ENCODE measurements at regions not wholly inside any gene's neighbourhood (a gene's known extent, or its start where the extent isn't known, plus 50 kb on each side); places are given as distances from the start of the nearest gene placed in this dataset.
"Not testable (repeated sequence)": the region's sequence is repeated elsewhere in the genome, so short reads cannot be mapped to it uniquely, and the experiment has no call there.

- in situ Hi-C loops (cut with MboI; ENCODE audit: low pct_unique_long_range_greater_than_20kb, low sequenced_read_pairs): no loop called here
- no peak for DNase-seq
Observed at GRCh38 chr6:155895641-155896040, 440.0 kb upstream of the NOX3 start.

DNA sequence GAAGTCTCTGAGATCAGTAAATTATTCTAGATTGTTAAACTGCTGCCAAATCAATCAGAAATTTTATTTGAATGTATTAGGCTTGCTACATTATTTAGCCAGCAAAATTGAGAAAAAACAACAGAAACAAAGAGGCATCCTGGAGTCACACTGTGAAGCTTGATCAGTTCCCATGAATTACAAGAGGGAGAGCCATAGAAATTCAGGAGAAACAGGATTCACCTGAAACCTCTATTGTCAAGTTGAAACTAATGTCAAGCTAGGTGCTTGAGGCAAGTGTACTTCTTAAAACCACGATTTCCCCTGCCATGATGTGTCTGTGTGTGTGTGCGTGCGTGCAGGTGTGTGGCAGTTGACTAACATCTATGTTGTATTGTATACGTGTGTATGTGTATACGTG lies 439.1 kb upstream of the NOX3 start:
- in situ Hi-C loops (cut with MboI; ENCODE audit: low pct_unique_long_range_greater_than_20kb, low sequenced_read_pairs): no loop called here
- no peak for DNase-seq

DNA sequence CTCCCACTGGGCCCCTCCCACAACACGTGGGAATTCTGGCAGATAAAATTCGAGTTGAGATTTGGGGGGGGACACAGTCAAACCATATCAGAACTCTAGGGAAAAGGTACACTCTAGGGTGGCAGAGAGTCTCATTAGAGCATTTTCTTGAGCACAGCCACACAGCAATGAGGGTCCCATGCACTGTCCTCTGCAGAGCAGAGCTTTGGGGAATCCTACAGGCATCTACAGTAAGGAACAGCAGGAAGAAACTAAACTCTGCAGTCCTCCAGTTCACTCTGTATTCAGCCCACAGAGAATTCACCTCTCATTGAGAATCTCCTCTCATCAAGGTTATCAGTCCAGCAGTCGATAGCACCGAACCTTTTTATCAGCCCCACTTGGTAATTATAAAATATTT lies 438.6 kb upstream of the NOX3 start:
- in situ Hi-C loops (cut with MboI; ENCODE audit: low pct_unique_long_range_greater_than_20kb, low sequenced_read_pairs): no loop called here

DNA sequence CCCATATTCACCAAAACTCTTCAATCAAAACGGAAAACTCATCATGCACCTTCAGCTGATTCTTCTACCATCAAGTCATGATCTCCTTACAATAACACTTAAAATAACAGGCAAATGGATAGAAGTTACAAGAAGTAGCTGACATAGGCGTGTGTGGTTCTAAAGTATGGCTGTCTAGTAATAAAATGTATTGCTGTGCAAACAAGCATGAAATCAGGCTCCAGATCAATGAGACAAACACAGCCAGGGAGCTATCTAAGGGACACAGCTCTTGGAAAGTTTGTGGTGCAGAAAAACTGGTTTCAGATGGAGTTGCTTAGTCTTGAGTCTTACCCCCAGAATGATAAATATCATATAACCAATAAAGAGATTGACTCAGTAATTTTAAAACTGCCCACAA lies 434.8 kb upstream of the NOX3 start:
- no peak for DNase-seq
- in situ Hi-C loops (cut with MboI; ENCODE audit: low pct_unique_long_range_greater_than_20kb, low sequenced_read_pairs): no loop called here

More for the DNA sequence above, 438.6 kb upstream of the NOX3 start:
- no peak for DNase-seq

DNA sequence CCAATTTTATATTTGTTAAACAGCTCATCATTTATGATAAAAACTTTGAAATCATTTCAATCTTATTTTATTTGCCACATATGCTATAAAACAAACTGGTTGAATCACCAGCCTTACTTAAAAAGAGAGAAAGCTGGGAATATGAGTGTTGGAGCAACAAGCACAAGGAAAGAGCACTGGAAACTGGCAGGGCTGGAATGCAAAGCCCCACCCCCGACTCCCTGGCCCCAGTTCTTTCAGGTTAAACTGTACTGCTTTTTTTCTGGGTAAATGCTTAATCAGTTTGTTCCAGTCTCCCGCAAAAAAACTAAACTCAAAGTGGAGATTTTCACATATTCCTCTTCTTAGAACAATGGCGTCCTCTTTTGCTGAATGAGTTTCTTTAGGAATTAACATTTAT lies 433.8 kb upstream of the NOX3 start:
- in situ Hi-C loops (cut with MboI; ENCODE audit: low pct_unique_long_range_greater_than_20kb, low sequenced_read_pairs): no loop called here
- DNase-seq: no peak

DNA sequence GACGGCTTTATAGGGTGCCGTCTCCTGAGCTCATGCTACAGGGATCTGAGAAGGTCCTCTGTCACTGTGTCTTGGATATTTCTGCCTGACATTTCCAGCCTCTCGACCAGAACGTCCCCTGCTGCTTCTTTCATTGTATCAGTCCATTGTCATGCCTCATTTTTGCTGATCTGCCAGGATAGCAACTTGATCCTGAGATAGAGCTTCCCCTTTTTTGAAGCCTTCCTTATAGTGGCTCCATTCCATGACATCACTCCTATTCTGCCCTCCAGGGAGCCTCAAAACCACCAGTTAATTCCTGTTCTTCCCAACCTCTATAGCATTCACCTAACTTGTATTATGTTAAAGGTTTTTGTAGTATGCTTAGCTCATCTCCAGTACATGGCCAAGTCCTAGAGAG lies 431.8 kb upstream of the NOX3 start:
- in situ Hi-C loops (cut with MboI; ENCODE audit: low pct_unique_long_range_greater_than_20kb, low sequenced_read_pairs): no loop called here
- DNase-seq: no peak

DNA sequence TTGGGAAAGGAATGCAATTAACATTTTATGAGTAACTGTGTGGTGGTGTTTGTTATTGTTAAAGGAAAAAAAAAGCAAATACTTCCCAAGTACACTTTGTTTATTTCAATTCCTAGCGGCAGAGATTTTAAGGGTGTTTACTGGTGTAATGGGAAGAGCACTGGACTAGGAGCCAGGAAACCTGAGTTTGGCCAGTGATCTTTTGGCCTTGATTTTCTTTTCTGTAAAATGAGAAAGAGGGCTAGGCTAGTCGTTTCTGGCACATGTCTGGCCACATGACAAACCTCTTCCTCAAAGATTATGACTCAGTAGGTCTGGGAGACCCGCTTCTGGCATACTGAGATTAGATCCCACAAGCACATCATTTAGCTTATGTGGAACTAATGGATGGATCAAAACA lies 428.1 kb upstream of the NOX3 start:
- in situ Hi-C loops (cut with MboI; ENCODE audit: low pct_unique_long_range_greater_than_20kb, low sequenced_read_pairs): no loop called here
- DNase-seq: no peak

GRCh38 chr6:155883334-155883731 lies 427.7 kb upstream of the NOX3 start:
- no peak for DNase-seq
- in situ Hi-C loops (cut with MboI; ENCODE audit: low pct_unique_long_range_greater_than_20kb, low sequenced_read_pairs): no loop called here

DNA sequence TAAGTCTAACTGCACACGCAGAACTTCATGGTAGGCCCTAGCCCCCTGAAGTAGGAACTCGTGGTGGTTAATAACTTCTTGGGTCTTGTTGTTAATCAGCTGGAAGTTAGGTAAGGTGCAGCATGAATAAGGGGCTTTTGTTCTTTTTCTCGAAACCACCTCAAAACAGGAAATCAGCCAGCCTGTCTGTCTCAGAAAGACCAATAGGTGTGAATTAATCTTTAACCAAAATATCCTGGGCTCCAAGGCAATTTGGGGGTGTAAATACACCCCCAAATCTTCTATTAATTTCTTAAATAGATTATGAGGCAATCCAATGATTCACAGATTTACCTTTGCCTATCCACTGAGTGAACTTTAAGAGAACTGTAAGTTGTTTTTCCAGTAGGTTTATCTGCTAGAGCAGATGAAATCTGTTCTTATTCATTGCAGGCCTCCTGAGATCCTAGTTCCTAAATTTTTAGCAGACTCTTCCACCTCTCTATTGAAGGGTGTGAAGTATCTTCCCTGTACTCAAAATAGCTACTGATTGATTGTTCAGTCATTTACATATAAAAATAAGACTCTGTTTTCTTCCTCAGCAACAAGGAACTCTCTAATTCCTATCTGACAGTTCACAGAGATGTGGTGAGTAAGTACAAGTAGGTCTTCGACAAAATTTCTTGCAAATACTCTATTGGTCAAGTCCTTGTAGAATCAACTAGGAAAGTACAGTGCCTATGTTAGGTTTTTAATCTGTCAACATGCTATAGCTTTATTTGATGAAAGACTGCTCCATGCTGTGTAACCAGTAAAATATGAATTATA lies 427.1 kb upstream of the NOX3 start:
- in situ Hi-C loops (cut with MboI; ENCODE audit: low pct_unique_long_range_greater_than_20kb, low sequenced_read_pairs): no loop called here
- no peak for DNase-seq

DNA sequence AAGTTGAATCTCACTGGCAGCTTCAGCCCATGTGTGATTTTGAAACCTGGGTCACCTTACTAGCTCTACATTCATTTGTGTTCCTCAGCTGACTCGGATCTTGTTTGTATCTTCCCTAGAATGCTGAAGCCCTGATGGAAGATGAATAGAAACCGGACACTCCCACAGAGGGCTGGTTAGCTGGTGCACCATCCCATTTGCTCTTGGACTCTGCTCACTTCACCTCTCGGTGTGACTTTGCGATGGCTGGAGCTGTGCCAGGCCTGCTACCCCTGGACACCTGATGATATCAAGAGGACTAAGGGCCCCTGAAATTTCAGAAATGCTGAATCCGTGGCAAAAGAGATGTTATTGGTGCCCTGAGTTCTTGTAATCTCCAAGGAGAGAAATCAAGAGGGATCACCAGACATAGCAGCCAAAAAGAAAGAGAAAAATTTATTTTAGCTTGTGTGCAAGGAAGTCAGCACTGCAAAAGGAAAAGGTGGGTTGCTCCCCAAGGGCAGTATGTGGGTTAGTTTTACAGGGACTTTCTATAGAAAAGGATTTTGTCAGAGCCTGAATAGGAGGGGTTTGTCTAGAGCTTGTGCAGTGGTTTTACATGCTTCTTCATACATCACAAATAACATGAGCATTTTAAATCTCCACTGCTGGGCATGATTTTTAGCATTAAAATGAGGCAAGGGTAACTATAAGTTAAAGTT lies 426.3 kb upstream of the NOX3 start:
- in situ Hi-C loops (cut with MboI; ENCODE audit: low pct_unique_long_range_greater_than_20kb, low sequenced_read_pairs): no loop called here
- DNase-seq: no peak

GRCh38 chr6:155880900-155881299 lies 425.3 kb upstream of the NOX3 start:
- in situ Hi-C loops (cut with MboI; ENCODE audit: low pct_unique_long_range_greater_than_20kb, low sequenced_read_pairs): no loop called here
- no peak for DNase-seq

DNA sequence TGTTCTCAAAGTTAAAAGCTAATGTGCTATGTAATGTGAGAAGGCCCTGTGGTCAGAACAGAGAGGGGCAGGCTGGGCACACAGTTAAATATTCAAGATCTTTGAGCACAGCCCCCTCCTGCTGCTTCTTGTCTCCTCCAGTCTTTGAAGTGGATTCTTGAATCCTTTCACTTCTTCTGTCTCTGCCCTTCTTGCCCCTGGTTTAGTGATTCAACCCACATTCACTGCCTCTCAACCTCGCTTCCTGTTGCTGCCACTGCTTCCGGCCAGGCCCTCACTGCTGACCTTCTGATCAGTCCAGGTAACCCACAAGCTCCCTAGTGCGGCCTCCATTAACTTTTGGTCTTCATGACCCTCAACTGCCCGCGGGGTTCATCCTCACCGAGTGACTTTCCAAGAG lies 417.3 kb upstream of the NOX3 start:
- no peak for DNase-seq

DNA sequence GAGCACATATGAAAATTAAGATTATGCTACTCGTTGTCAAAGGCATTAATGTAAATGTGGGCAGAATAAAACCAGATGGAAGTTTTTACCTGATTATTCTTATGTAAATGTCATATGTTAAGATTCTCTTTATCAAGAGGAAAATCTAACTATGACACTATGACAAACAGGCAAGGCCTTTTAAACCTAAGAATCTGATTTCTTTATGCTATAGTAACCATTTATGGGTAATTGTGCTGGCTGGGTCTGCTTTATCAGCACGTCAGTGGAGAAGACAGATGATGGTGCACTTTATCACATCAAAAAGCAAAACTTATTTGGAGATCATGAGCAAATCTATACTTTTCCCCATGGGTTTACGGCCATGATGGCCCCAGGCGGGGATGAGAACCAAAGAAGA lies 412.0 kb upstream of the NOX3 start:
- in situ Hi-C loops (cut with MboI; ENCODE audit: low pct_unique_long_range_greater_than_20kb, low sequenced_read_pairs): no loop called here
- DNase-seq: no peak

More for the DNA sequence above, 417.3 kb upstream of the NOX3 start:
- in situ Hi-C loops (cut with MboI; ENCODE audit: low pct_unique_long_range_greater_than_20kb, low sequenced_read_pairs): no loop called here

GRCh38 chr6:155866676-155867390 lies 411.2 kb upstream of the NOX3 start:
- in situ Hi-C loops (cut with MboI; ENCODE audit: low pct_unique_long_range_greater_than_20kb, low sequenced_read_pairs); DNase-seq: not testable (repeated sequence)

DNA sequence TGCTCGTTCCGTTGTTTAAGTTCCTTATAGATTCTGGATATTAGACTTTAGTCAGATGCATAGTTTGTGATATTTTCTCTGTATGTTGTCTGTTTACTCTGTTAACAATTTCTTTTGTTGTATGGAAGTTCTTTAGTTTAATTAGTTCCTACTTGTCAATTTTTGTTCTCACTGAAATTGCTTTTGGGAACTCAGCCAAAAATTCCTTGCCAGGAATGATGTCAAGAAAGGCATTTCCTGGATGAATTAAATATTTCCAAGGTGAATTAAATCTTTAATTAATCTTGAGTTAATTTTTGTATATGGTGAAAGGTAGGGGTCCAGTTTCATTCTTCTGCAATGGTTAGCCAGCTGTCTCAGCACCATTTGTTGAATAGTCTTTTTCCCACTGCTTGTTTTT lies 406.2 kb upstream of the NOX3 start:
- DNase-seq: no peak
- in situ Hi-C loops (cut with MboI; ENCODE audit: low pct_unique_long_range_greater_than_20kb, low sequenced_read_pairs): no loop called here

GRCh38 chr6:155858906-155859305 lies 403.3 kb upstream of the NOX3 start:
- in situ Hi-C loops (cut with MboI; ENCODE audit: low pct_unique_long_range_greater_than_20kb, low sequenced_read_pairs); DNase-seq: not testable (repeated sequence)

GRCh38 chr6:155854787-155855186 lies 399.1 kb upstream of the NOX3 start:
- in situ Hi-C loops (cut with MboI; ENCODE audit: low pct_unique_long_range_greater_than_20kb, low sequenced_read_pairs): no loop called here
- DNase-seq: no peak

DNA sequence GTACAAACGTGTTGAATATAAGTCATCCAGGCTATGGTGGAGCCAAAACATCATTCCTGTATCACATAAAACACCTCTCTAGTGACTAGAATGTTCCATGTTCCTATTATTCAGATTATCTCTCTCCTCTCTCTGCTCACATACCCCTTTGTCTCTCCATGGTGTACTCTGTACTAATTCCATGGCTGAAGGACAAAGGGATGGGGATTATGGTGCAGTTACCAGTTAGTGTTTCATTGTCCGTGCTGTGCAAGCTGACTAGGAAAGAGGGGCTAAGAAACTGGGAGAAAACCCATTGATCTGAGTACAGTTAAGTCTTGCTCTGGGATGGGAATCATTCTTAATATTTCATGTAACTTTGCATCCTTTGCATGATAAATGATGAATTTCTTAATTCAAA lies 397.4 kb upstream of the NOX3 start:
- in situ Hi-C loops (cut with MboI; ENCODE audit: low pct_unique_long_range_greater_than_20kb, low sequenced_read_pairs): no loop called here
- no peak for DNase-seq

DNA sequence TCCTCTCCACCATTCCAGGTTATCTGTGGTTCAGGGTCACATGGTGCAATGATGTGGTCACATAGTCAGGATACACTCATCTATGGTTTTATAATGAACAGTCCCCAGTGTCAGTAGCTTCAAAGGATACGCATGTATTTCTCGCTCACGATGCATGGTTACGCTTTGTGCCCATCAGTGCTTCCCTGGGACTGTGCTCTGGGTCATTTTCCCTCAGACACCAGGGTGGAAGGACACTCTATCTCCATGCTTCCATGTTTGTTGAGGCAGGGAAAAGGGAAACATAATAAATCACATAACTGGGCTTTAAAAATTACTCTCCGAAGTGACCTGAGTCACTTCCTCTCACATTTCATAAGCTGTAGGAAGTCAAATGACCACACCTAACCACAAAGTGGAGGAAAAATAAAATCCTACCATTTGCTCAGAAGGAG lies 394.8 kb upstream of the NOX3 start:
- no peak for DNase-seq
- in situ Hi-C loops (cut with MboI; ENCODE audit: low pct_unique_long_range_greater_than_20kb, low sequenced_read_pairs): no loop called here

GRCh38 chr6:155847711-155848110 lies 392.1 kb upstream of the NOX3 start:
- in situ Hi-C loops (cut with MboI; ENCODE audit: low pct_unique_long_range_greater_than_20kb, low sequenced_read_pairs): no loop called here
- DNase-seq: no peak

Data from KBM-7 (cell line).